OCI-LY1 (cell line): ENCODE measurements at regions not wholly inside any gene's neighbourhood (a gene's known extent, or its start where the extent isn't known, plus 50 kb on each side); places are given as distances from the start of the nearest gene placed in this dataset.

Source experiments
- H2AFZ ChIP-seq: fragments of 200-600 bp; sonication (generic), shearing (Covaris generic); 2 replicates; pipeline ENCODE4 v1.6.0; 2014; ENCODE audit warnings: antibody characterized with exemption, mild to moderate bottlenecking, low read length
- H3F3A ChIP-seq: fragments of 200-600 bp; sonication (generic), shearing (Covaris generic); 2 replicates; pipeline ENCODE4 v1.6.0; 2014; ENCODE audit warnings: mild to moderate bottlenecking, antibody characterized with exemption, low read length, moderate library complexity; ENCODE audit not compliant: insufficient read depth
- H3K27ac ChIP-seq: fragments of 200-600 bp; sonication (generic); 2 replicates; pipeline ENCODE4 v1.5.1; 2014; ENCODE audit warnings: low read length, mixed run types, mild to moderate bottlenecking, low read depth; ENCODE audit not compliant: poor library complexity, severe bottlenecking
- H3K27me3 ChIP-seq: fragments of 200-600 bp; sonication (generic); 2 replicates; pipeline ENCODE4 v1.6.0; 2014; ENCODE audit warnings: antibody characterized with exemption, mild to moderate bottlenecking, low read length, moderate library complexity; ENCODE audit not compliant: insufficient read depth
- H3K36me3 ChIP-seq: fragments of 200-600 bp; sonication (generic); 2 replicates; pipeline ENCODE4 v1.6.1; 2014; ENCODE audit warnings: mild to moderate bottlenecking, antibody characterized with exemption, low read length, moderate library complexity, mixed read lengths; ENCODE audit not compliant: insufficient read depth
- H3K4me1 ChIP-seq: fragments of 200-600 bp; sonication (generic); 2 replicates; pipeline ENCODE4 v1.5.1; 2014; ENCODE audit warnings: mild to moderate bottlenecking, low read length, moderate library complexity; ENCODE audit not compliant: insufficient read depth, severe bottlenecking
- H3K4me2 ChIP-seq: fragments of 200-600 bp; sonication (generic), shearing (Covaris generic); 2 replicates; pipeline ENCODE4 v1.6.1; 2014; ENCODE audit warnings: low read length
- H3K4me3 ChIP-seq: fragments of 200-600 bp; sonication (generic); 2 replicates; pipeline ENCODE4 v1.5.1; 2014; ENCODE audit warnings: low read length, low read depth, mild to moderate bottlenecking, mixed read lengths; ENCODE audit not compliant: poor library complexity, severe bottlenecking
- H3K79me2 ChIP-seq: fragments of 200-600 bp; shearing (Covaris generic); 2 replicates; pipeline ENCODE4 v1.6.1; 2016; ENCODE audit warnings: mixed run types, low read length, mixed read lengths; ENCODE audit not compliant: insufficient read depth
- H3K9ac ChIP-seq: fragments of 200-600 bp; sonication (generic), shearing (Covaris generic); 2 replicates; pipeline ENCODE4 v1.6.1; 2014; ENCODE audit warnings: mild to moderate bottlenecking, low read length, mixed read lengths
- H3K9me2 ChIP-seq: fragments of 200-600 bp; sonication (generic), shearing (Covaris generic); 2 replicates; pipeline ENCODE4 v1.6.1; 2014; ENCODE audit warnings: low read depth, mild to moderate bottlenecking, low read length, mixed read lengths
- H3K9me3 ChIP-seq: fragments of 200-600 bp; shearing (Covaris generic); 2 replicates; pipeline ENCODE4 v1.6.1; 2014; ENCODE audit warnings: low read length, mixed read lengths
- H4K20me1 ChIP-seq: fragments of 200-600 bp; sonication (generic), shearing (Covaris generic); 2 replicates; pipeline ENCODE4 v1.6.0; 2016; ENCODE audit warnings: mild to moderate bottlenecking, low read length; ENCODE audit not compliant: insufficient read depth
- EZH2 ChIP-seq: fragments of 200-600 bp; sonication (generic), shearing (Covaris generic); IDR thresholded peaks from 2 replicates; pipeline ENCODE4 v1.8.0; 2017; ENCODE audit warnings: borderline replicate concordance, mixed run types, mild to moderate bottlenecking, antibody characterized with exemption, low read length, moderate library complexity, mixed read lengths
- TF ChIP-seq, protein P1 (sequence below): fragments of 200-600 bp; sonication (generic), shearing (Covaris generic); IDR thresholded peaks from 2 replicates; pipeline ENCODE4 v1.5.1; 2017; ENCODE audit warnings: mild to moderate bottlenecking, antibody characterized with exemption, low read length, moderate library complexity, mixed read lengths

DNA sequence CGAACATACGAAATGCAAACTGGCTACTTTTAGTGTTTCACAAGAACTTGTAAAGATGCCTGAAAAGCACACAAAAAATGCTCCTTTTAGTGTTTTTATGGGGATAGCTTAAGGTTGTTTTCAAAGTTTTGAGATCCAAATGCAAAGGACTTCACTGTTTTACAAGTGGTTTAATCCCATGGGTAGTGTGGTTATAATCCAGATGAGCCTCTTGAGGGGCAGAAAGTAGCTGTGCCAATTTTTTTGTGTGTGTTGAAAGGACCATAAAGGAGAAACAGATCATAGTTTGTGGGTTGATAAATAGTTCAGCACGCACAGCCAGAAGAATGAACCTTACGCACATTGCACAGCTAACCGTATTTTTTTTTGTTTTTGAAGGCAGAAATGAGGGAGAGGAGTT, 126.9 kb upstream of the GIMD1 start:
- no peak overlapping the region for H3K4me3 ChIP-seq
- no peaks in the 10 kb centered on the region for H3K27me3 ChIP-seq
- H3K27ac ChIP-seq: no peak overlapping the region
- no peak overlapping the region for H3K9ac ChIP-seq
- H3K9me2 ChIP-seq: no peaks in the 10 kb centered on the region
- no peaks in the 10 kb centered on the region for H3F3A ChIP-seq
- H3K79me2 ChIP-seq: no peaks in the 10 kb centered on the region
- no peaks in the 10 kb centered on the region for H4K20me1 ChIP-seq
- no peaks in the 10 kb centered on the region for H3K36me3 ChIP-seq
- no peak for TF ChIP-seq EZH2
- TF ChIP-seq, protein P1, sequence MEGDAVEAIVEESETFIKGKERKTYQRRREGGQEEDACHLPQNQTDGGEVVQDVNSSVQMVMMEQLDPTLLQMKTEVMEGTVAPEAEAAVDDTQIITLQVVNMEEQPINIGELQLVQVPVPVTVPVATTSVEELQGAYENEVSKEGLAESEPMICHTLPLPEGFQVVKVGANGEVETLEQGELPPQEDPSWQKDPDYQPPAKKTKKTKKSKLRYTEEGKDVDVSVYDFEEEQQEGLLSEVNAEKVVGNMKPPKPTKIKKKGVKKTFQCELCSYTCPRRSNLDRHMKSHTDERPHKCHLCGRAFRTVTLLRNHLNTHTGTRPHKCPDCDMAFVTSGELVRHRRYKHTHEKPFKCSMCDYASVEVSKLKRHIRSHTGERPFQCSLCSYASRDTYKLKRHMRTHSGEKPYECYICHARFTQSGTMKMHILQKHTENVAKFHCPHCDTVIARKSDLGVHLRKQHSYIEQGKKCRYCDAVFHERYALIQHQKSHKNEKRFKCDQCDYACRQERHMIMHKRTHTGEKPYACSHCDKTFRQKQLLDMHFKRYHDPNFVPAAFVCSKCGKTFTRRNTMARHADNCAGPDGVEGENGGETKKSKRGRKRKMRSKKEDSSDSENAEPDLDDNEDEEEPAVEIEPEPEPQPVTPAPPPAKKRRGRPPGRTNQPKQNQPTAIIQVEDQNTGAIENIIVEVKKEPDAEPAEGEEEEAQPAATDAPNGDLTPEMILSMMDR: no peak
- H3K9me3 ChIP-seq: no peaks in the 10 kb centered on the region
- no peaks in the 10 kb centered on the region for H3K4me1 ChIP-seq
- H3K4me2 ChIP-seq: no peak overlapping the region
- H2AFZ ChIP-seq: no peak overlapping the region

DNA sequence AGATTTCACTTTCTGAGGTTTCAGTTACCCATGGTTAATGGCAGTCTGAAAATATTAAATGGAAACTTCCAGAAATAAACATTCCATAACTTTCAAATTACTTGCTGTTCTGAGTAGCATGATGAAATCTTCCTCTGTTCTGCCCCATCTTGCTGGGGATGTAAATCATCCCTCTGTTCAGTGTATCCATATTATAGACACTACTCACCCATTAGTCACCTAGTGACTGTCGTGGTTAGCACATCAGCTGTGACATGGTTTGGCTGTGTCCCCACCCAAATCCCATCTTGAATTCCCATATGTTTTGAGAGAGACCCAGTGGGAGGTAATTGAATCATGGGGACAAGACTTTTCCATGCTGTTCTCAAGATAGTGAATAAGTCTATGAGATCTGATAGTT, 125.5 kb upstream of the GIMD1 start:
- Histone ChIP-seq H3K4me3 (no peak overlapping the region), H3K4me1 (no peaks in the 10 kb centered on the region), H3F3A (no peaks in the 10 kb centered on the region), H3K9ac (no peak overlapping the region), H3K27ac (no peak overlapping the region), H3K4me2 (no peak overlapping the region), H3K27me3 (no peaks in the 10 kb centered on the region), H3K9me3 (no peaks in the 10 kb centered on the region), H2AFZ (no peak overlapping the region), H3K79me2 (no peaks in the 10 kb centered on the region), H4K20me1 (no peaks in the 10 kb centered on the region), H3K36me3 (no peaks in the 10 kb centered on the region), H3K9me2 (no peaks in the 10 kb centered on the region)
- TF ChIP-seq EZH2: no peak
- TF ChIP-seq, protein P1: no peak

DNA sequence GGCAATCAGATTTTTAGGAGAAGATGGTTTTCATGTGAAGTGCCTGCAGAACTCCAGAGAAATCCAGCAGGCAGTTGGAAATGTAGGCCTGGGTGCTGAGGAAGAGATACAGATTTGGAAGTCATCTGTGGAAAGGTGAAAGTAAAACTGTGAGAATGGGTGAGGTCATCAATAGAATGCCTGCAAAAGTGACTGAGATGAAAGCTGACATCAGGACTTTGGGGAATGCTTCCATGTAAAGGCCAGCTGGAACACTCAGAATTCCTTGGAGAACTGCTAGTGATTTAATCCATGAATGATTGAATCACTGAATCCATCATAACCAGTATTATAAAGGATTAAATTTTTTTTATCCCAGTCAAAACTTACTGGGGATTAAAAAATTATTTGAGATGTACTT, 124.5 kb upstream of the GIMD1 start:
- TF ChIP-seq, protein P1: no peak
- TF ChIP-seq EZH2: no peak
- Histone ChIP-seq H2AFZ (no peak overlapping the region), H3K79me2 (no peaks in the 10 kb centered on the region), H3F3A (no peaks in the 10 kb centered on the region), H3K4me3 (no peak overlapping the region), H3K27me3 (no peaks in the 10 kb centered on the region), H3K4me2 (no peak overlapping the region), H3K9me2 (no peaks in the 10 kb centered on the region), H4K20me1 (no peaks in the 10 kb centered on the region), H3K9ac (no peak overlapping the region), H3K27ac (no peak overlapping the region), H3K36me3 (no peaks in the 10 kb centered on the region), H3K4me1 (no peaks in the 10 kb centered on the region), H3K9me3 (no peaks in the 10 kb centered on the region)
